CD8-positive, alpha-beta memory T cell (primary cell): ENCODE measurements at regions not wholly inside any gene's neighbourhood (a gene's known extent, or its start where the extent isn't known, plus 50 kb on each side); places are given as distances from the start of the nearest gene placed in this dataset.

Source experiments
- CTCF ChIA-PET: fragments of 350-600 bp; sonication (Branson Sonifier 250); formaldehyde crosslinking; loops from one replicate; lab custom pipeline; 2021; ENCODE audit warnings: antibody characterized with exemption; lab: Charles Lee
- POLR2A ChIA-PET: fragments of 350-600 bp; sonication (Branson Sonifier 250); formaldehyde crosslinking; loops from one replicate; lab custom pipeline; 2021; ENCODE audit warnings: antibody characterized with exemption; lab: Charles Lee
- DNase-seq, 5 donors: peaks; one replicate each; pipeline versions ENCODE4 v3.0.0 to v3.0.0-alpha.2; 2020 to 2022; ENCODE audit warnings: mixed read lengths in 1 of 5
- H3K27ac ChIP-seq: one replicate; pipeline ENCODE4 v1.7.0; 2013; ENCODE audit warnings: low read depth, mild to moderate bottlenecking, low read length, moderate library complexity
- H3K27me3 ChIP-seq: 2 replicates; pipeline ENCODE4 v1.7.0; 2013; ENCODE audit warnings: low read length, mild to moderate bottlenecking; ENCODE audit not compliant: insufficient read depth, poor library complexity, severe bottlenecking
- H3K36me3 ChIP-seq: 2 replicates; pipeline ENCODE4 v1.7.0; 2013; ENCODE audit warnings: mild to moderate bottlenecking, low read length, moderate library complexity; ENCODE audit not compliant: insufficient read depth
- H3K4me1 ChIP-seq: 2 replicates; pipeline ENCODE4 v1.7.0; 2013; ENCODE audit warnings: mild to moderate bottlenecking, low read length, moderate library complexity; ENCODE audit not compliant: insufficient read depth
- H3K4me3 ChIP-seq: 2 replicates; pipeline ENCODE4 v1.7.0; 2013; ENCODE audit warnings: mild to moderate bottlenecking, low read length
- H3K9me3 ChIP-seq: 2 replicates; pipeline ENCODE4 v1.7.0; 2013; ENCODE audit warnings: mild to moderate bottlenecking, low read length
- H3K27ac Mint-ChIP-seq, 8 donors: one replicate each; pipeline ENCODE4 v1.8.0; 2020 to 2021; ENCODE audit warnings: mixed read lengths in 8 of 8, mild to moderate bottlenecking in 6 of 8, inconsistent platforms in 3 of 8, moderate library complexity in 3 of 8
- H3K27me3 Mint-ChIP-seq, 2 donors: one replicate each; pipeline ENCODE4 v1.8.0; 2020 to 2021; ENCODE audit warnings: mixed read lengths in 2 of 2, mild to moderate bottlenecking in 1 of 2, moderate library complexity in 1 of 2
- H3K36me3 Mint-ChIP-seq, 3 donors: one replicate each; pipeline ENCODE4 v1.8.0; 2020 to 2021; ENCODE audit warnings: mixed read lengths in 3 of 3, inconsistent platforms in 1 of 3, mild to moderate bottlenecking in 1 of 3
- H3K4me1 Mint-ChIP-seq, 3 donors: one replicate each; pipeline ENCODE4 v1.8.0; 2020 to 2021; ENCODE audit warnings: mixed read lengths in 3 of 3, inconsistent platforms in 1 of 3, mild to moderate bottlenecking in 1 of 3
- H3K4me3 Mint-ChIP-seq, 7 donors: one replicate each; pipeline ENCODE4 v1.8.0; 2020 to 2021; ENCODE audit warnings: mixed read lengths in 7 of 7, mild to moderate bottlenecking in 6 of 7, moderate library complexity in 4 of 7, inconsistent platforms in 2 of 7
- H3K9me3 Mint-ChIP-seq, 5 donors: one replicate each; pipeline ENCODE4 v1.8.0; 2020 to 2022; ENCODE audit warnings: mixed read lengths in 5 of 5, mild to moderate bottlenecking in 3 of 5, moderate library complexity in 2 of 5, inconsistent platforms in 1 of 5

DNA sequence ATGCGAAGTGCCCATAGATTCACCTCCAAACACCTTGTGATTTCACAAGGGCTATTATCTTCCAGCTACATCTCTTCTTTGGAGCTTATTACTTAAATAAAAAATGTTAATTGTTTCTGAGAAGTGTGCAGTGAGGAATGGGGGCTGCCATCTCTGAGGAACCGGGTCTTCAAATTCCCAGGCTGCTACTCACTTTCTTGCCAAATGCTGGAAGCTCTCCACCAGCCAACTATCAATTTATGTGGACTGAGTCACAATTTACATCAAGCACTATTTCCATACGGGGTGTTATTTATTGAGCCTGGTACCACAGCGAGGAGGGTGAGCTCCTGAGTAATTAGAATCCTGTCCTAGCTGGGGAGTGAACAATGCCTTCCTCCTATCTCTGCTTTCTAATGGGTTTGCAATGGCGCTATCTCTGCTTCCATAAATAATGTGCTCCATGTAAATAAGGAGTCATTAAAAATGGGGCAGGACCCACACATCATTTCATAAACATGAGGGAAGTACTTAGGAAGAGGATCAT, 898.3 kb downstream of the VRK1 start:
- Mint-ChIP-seq H3K36me3 (peaks cover 0 to 3% (median 0%) of the 10 kb centered on the region in 3 donors), H3K9me3 (no peaks in the 10 kb centered on the region), H3K4me3 (peak overlapping the region in 1 of 7 donors; percentile 61), H3K27me3 (peaks cover 0 to 2% of the 10 kb centered on the region in 2 donors), H3K27ac (peak overlapping the region in 3 of 8 donors; percentile 12 to 57 (median 23)), H3K4me1 (peaks cover 27 to 41% (median 40%) of the 10 kb centered on the region in 3 donors)
- ChIA-PET CTCF (interaction anchor here (1.1 kb wide), 1 partner anchor 30 kb away, joined by 3 read pairs; no protein-coding TSS in a partner anchor), POLR2A (no interaction called here)
- Histone ChIP-seq H3K9me3 (no peaks in the 10 kb centered on the region), H3K36me3 (no peaks in the 10 kb centered on the region), H3K27me3 (no peaks in the 10 kb centered on the region), H3K27ac (no peak overlapping the region), H3K4me1 (peaks cover 25% of the 10 kb centered on the region), H3K4me3 (no peak overlapping the region)
- no peak for DNase-seq

DNA sequence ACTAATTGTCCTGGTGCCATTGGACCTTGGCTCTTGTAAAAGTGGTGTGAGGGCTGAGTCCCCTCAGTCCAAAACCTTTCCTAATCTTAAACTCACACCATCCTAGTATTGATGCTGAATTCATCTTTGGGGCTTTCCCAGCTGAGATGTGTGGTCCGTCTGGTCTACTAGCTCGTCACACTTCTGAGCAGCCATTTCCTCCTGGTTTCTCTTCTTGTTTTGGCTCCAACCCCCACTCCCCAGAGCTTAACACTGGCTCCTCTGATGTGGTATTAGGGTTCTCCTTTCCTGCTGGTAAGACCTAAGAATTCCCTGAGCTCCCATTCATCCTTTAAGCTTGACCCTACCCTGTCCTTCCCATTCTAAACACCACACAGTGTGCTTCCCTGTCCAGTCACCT, 900.6 kb downstream of the VRK1 start:
- CTCF ChIA-PET = interaction anchor here (1.0 to 1.3 kb wide), 2 partner anchors 10 to 77 kb away, joined by 3 to 4 read pairs; no protein-coding TSS in a partner anchor
- Histone ChIP-seq H3K4me3 (no peak overlapping the region), H3K9me3 (no peaks in the 10 kb centered on the region), H3K27me3 (no peaks in the 10 kb centered on the region), H3K36me3 (no peaks in the 10 kb centered on the region), H3K27ac (no peak overlapping the region), H3K4me1 (peaks cover 37% of the 10 kb centered on the region)
- POLR2A ChIA-PET = no interaction called here
- peaks cover 0 to 3% (median 0%) of the 10 kb centered on the region in 3 donors for H3K36me3 Mint-ChIP-seq
- H3K4me1 Mint-ChIP-seq = peaks cover 42 to 62% (median 56%) of the 10 kb centered on the region in 3 donors
- DNase-seq = peak in 2 of 5 donors; percentile 59
- H3K27me3 Mint-ChIP-seq = peaks cover 0 to 2% of the 10 kb centered on the region in 2 donors
- H3K27ac Mint-ChIP-seq = peak overlapping the region; percentile 70 to 95 (median 90)
- H3K4me3 Mint-ChIP-seq = peak overlapping the region; percentile 1 to 73 (median 45)
- no peaks in the 10 kb centered on the region for H3K9me3 Mint-ChIP-seq

DNA sequence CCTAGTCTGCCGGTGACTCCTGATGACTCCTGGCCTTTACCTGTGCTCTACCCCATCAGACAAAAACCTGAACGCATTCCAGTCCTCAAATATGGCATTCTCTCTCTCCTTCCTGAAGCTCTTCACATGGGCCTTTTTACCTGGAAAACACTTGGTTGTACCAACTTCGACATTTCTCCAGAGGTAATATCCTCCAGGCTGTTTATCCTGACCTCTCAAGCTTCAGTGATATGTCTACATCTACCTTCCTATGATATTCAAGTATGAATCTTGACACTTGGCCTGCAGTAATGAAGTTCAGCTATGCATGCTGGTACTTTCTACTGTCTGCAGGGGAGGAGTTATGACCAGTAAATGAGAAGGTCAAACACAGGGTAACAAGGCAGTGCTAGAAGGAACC, 901.8 kb downstream of the VRK1 start:
- Mint-ChIP-seq H3K36me3 (peaks cover 0 to 3% (median 0%) of the 10 kb centered on the region in 3 donors), H3K27ac (peak overlapping the region in 5 of 8 donors; percentile 21 to 92 (median 58)), H3K4me1 (peaks cover 54 to 71% (median 65%) of the 10 kb centered on the region in 3 donors), H3K9me3 (no peaks in the 10 kb centered on the region), H3K27me3 (peaks cover 0 to 2% of the 10 kb centered on the region in 2 donors), H3K4me3 (peak overlapping the region in 2 of 7 donors; percentile 22 to 66)
- DNase-seq = no peak
- no peaks in the 10 kb centered on the region for H3K9me3 ChIP-seq
- H3K4me1 ChIP-seq = peaks cover 49% of the 10 kb centered on the region
- H3K4me3 ChIP-seq = no peak overlapping the region
- CTCF ChIA-PET = interaction anchor here (0.7 to 1.5 kb wide), 2 partner anchors 16 to 1071 kb away, joined by 3 read pairs; no protein-coding TSS in a partner anchor
- no peaks in the 10 kb centered on the region for H3K36me3 ChIP-seq
- H3K27ac ChIP-seq = no peak overlapping the region
- POLR2A ChIA-PET = no interaction called here
- no peaks in the 10 kb centered on the region for H3K27me3 ChIP-seq

DNA sequence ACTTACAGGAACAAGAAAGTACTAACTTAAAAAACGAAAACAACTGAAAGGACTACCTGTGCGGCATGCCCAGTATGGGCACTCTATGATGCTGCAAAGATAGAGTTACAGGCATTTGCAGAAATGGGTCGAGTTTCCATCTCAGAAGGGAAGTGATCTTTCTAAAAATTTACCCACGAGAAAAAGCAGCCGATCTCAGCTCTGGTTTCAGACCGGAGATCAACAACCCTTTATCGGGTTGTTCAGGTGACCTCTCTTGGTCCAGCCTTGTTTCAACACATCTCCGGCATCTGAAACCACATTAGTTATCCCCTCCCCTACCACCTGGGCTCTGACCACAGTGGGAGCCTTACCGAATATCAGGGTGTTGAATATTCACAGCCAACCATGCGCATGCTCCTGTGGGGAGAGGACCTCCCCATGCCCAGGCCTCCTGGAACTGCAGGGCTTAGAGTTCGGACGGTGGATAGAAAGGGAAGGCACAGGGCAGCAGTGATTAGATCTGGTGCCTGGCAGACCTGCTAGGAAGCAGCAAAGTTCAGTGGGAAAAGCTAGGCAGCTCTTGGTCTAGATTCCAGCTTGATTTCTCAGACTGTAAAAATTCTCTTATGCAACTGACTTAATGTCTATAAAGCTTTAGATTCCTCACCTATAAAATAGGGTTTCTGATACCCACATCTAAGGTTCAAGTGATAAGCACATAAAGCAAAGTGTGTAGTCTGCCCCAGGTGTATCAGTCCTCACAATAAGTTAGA, 906.0 kb downstream of the VRK1 start:
- peaks cover 80 to 96% (median 84%) of the 10 kb centered on the region in 3 donors for H3K4me1 Mint-ChIP-seq
- peak overlapping the region; percentile 44 for H3K4me3 ChIP-seq
- no peaks in the 10 kb centered on the region for H3K36me3 ChIP-seq
- H3K36me3 Mint-ChIP-seq = peaks cover 0 to 3% (median 0%) of the 10 kb centered on the region in 3 donors
- DNase-seq = peak in 3 of 5 donors; percentile 17 to 45 (median 27)
- H3K27ac ChIP-seq = peak overlapping the region; percentile 13
- POLR2A ChIA-PET = interaction anchor here (0.6 to 3.1 kb wide), 5 partner anchors 11 to 417 kb away, joined by 3 to 14 read pairs (median 3); no protein-coding TSS in a partner anchor
- H3K9me3 Mint-ChIP-seq = no peaks in the 10 kb centered on the region
- H3K4me1 ChIP-seq = peaks cover 75% of the 10 kb centered on the region
- CTCF ChIA-PET = interaction anchor here (2.0 kb wide), 1 partner anchor 100 kb away, joined by 4 read pairs; no protein-coding TSS in a partner anchor
- no peaks in the 10 kb centered on the region for H3K27me3 ChIP-seq
- H3K27me3 Mint-ChIP-seq = no peaks in the 10 kb centered on the region
- peak overlapping the region; percentile 66 to 97 (median 92) for H3K27ac Mint-ChIP-seq
- H3K9me3 ChIP-seq = no peaks in the 10 kb centered on the region
- H3K4me3 Mint-ChIP-seq = peak overlapping the region; percentile 67 to 84 (median 80)

DNA sequence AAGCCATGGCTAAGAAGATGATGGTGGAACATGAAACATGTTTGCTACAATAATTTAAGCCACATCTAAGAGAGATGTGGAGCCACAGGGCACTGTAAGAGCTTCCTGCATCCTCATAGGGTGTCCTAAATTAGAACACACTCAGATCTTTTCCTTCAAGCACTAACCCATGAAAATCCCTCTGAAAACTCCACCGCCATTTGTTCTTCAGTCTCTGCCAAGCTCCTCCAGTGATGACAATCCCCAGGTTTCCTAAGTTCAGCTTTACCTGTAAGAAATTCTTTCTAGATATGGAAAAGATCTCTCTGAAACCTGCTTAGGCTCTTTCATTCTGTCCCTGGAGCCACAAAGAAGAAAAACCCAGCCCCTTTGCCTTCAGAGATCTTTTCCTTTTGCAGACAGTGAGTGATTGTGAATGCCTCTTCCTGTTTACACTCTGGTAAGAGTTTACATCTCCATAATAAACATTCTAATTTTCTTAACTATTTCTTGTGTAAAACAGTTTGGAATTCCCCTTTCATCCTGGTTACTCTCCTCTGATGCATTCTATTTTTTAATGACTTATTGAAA, 907.2 kb downstream of the VRK1 start:
- H3K27ac Mint-ChIP-seq = peak overlapping the region; percentile 66 to 97 (median 92)
- no peak for DNase-seq
- no peaks in the 10 kb centered on the region for H3K36me3 Mint-ChIP-seq
- Histone ChIP-seq H3K4me1 (peaks cover 78% of the 10 kb centered on the region), H3K27me3 (no peaks in the 10 kb centered on the region), H3K4me3 (no peak overlapping the region), H3K36me3 (no peaks in the 10 kb centered on the region), H3K9me3 (no peaks in the 10 kb centered on the region), H3K27ac (no peak overlapping the region)
- no peaks in the 10 kb centered on the region for H3K9me3 Mint-ChIP-seq
- POLR2A ChIA-PET = interaction anchor here (0.5 to 3.1 kb wide), 2 partner anchors 54 to 101 kb away, joined by 5 to 14 read pairs; no protein-coding TSS in a partner anchor
- no peaks in the 10 kb centered on the region for H3K27me3 Mint-ChIP-seq
- peaks cover 81 to 96% (median 84%) of the 10 kb centered on the region in 3 donors for H3K4me1 Mint-ChIP-seq
- peak overlapping the region in 6 of 7 donors; percentile 44 to 84 (median 74) for H3K4me3 Mint-ChIP-seq
- CTCF ChIA-PET = interaction anchor here (2.0 kb wide), 1 partner anchor 101 kb away, joined by 4 read pairs; no protein-coding TSS in a partner anchor

DNA sequence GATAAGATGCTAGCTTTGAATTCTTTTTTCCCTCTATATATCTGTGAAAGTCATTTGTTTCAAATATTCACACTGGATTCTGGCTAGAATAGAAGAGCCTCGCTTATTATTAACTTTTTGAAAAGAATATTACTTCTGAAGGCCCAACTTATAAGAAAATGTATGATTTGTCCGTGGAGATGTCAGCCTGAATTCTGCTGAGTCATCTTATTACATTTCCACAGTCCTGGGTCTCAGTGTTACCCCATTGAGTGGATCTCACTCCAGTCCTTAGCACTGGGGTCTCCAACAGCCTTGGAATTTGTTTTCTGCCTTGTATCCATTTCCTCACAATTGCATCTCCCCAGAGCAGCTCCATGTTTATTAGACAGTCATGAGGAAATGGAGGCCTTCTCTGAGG, 907.9 kb downstream of the VRK1 start:
- H3K27ac ChIP-seq = no peak overlapping the region
- no peak overlapping the region for H3K4me3 ChIP-seq
- no peaks in the 10 kb centered on the region for H3K9me3 ChIP-seq
- peaks cover 85% of the 10 kb centered on the region for H3K4me1 ChIP-seq
- H3K27me3 ChIP-seq = no peaks in the 10 kb centered on the region
- H3K27ac Mint-ChIP-seq = peak overlapping the region; percentile 43 to 96 (median 92)
- peak overlapping the region in 6 of 7 donors; percentile 15 to 84 (median 60) for H3K4me3 Mint-ChIP-seq
- POLR2A ChIA-PET = interaction anchor here (3.1 kb wide), 1 partner anchor 102 kb away, joined by 14 read pairs; no protein-coding TSS in a partner anchor
- CTCF ChIA-PET = no interaction called here
- no peaks in the 10 kb centered on the region for H3K36me3 Mint-ChIP-seq
- H3K36me3 ChIP-seq = no peaks in the 10 kb centered on the region
- peaks cover 87 to 99% (median 90%) of the 10 kb centered on the region in 3 donors for H3K4me1 Mint-ChIP-seq
- DNase-seq = no peak
- H3K27me3 Mint-ChIP-seq = no peaks in the 10 kb centered on the region
- no peaks in the 10 kb centered on the region for H3K9me3 Mint-ChIP-seq

DNA sequence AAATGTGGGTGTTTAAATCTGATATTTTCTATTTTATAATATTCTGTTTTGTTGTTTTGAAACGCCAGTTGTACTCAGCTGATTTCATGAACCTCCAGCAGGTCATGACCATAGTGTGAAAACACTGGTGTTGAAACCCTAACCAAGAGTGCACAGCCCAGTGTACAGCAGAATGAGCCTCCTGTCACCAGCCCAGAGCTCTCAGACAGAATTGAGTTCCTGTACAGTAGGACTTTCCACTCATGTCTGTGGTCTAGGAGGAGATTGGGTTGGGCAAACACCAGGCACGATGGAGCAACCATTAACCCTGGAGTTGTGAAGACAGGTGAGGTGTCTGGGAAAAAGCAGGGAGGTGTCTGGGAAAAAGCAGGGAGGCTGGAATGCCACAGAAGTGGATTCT, 908.8 kb downstream of the VRK1 start:
- H3K27ac ChIP-seq = peak overlapping the region; percentile 10
- ChIA-PET CTCF (interaction anchor here (3.9 kb wide), 1 partner anchor 271 kb away, joined by 14 read pairs; no protein-coding TSS in a partner anchor), POLR2A (no interaction called here)
- Mint-ChIP-seq H3K9me3 (no peaks in the 10 kb centered on the region), H3K36me3 (no peaks in the 10 kb centered on the region), H3K27me3 (no peaks in the 10 kb centered on the region), H3K4me1 (peaks cover 93 to 100% (median 99%) of the 10 kb centered on the region in 3 donors), H3K4me3 (peak overlapping the region; percentile 71 to 89 (median 82)), H3K27ac (peak overlapping the region; percentile 66 to 95 (median 90))
- H3K36me3 ChIP-seq = no peaks in the 10 kb centered on the region
- no peaks in the 10 kb centered on the region for H3K9me3 ChIP-seq
- peaks cover 94% of the 10 kb centered on the region for H3K4me1 ChIP-seq
- DNase-seq = peak in 4 of 5 donors; percentile 10 to 66 (median 38)
- H3K27me3 ChIP-seq = no peaks in the 10 kb centered on the region
- peak overlapping the region; percentile 13 for H3K4me3 ChIP-seq
